Mesenchymal stem cell (in vitro differentiated cells and primary cell): ENCODE measurements at regions not wholly inside any gene's neighbourhood (a gene's known extent, or its start where the extent isn't known, plus 50 kb on each side); places are given as distances from the start of the nearest gene placed in this dataset.

Source experiments
- DNase-seq: peaks from one replicate; pipeline ENCODE4 v3.0.0-alpha.2; 2013
- H2AFZ ChIP-seq: one replicate; pipeline ENCODE4 v1.6.1; 2013; ENCODE audit warnings: low read depth, mild to moderate bottlenecking, control low read depth, inconsistent platforms, low read length, moderate library complexity
- H2AK5ac ChIP-seq: 2 replicates; pipeline ENCODE4 v1.6.1; 2013; ENCODE audit warnings: low read length, moderate library complexity, mild to moderate bottlenecking, inconsistent platforms; ENCODE audit not compliant: severe bottlenecking
- H2BK120ac ChIP-seq: one replicate; pipeline ENCODE4 v1.6.1; 2013; ENCODE audit warnings: low read depth, mild to moderate bottlenecking, inconsistent platforms, low read length, moderate library complexity
- H2BK12ac ChIP-seq, 2 experiments: one replicate each; pipeline ENCODE4 v1.6.1; 2013; ENCODE audit warnings: inconsistent platforms in 2 of 2, low read length in 2 of 2, mild to moderate bottlenecking in 2 of 2, moderate library complexity in 2 of 2, control low read depth in 1 of 2
- H2BK15ac ChIP-seq: one replicate; pipeline ENCODE4 v1.6.1; 2013; ENCODE audit warnings: mild to moderate bottlenecking, low read depth, inconsistent platforms; ENCODE audit not compliant: poor library complexity, severe bottlenecking
- H2BK5ac ChIP-seq: 2 replicates; pipeline ENCODE4 v1.6.1; 2013; ENCODE audit warnings: low read depth, mild to moderate bottlenecking, low read length, control low read depth, inconsistent platforms; ENCODE audit not compliant: poor library complexity, severe bottlenecking
- H3K14ac ChIP-seq, 2 experiments: one replicate each; pipeline ENCODE4 v1.6.1; 2013; ENCODE audit warnings: inconsistent platforms in 2 of 2, low read length in 2 of 2, control low read depth in 1 of 2, mild to moderate bottlenecking in 1 of 2, moderate library complexity in 1 of 2
- H3K18ac ChIP-seq, 2 experiments: one replicate each; pipeline ENCODE4 v1.6.1; 2013; ENCODE audit warnings: inconsistent platforms in 2 of 2, low read length in 2 of 2, control low read depth in 1 of 2, low read depth in 1 of 2, mild to moderate bottlenecking in 1 of 2
- H3K23ac ChIP-seq, 2 experiments: one replicate each; pipeline ENCODE4 v1.6.1; 2013; ENCODE audit warnings: inconsistent platforms in 2 of 2, low read length in 2 of 2, mild to moderate bottlenecking in 2 of 2, moderate library complexity in 2 of 2, control low read depth in 1 of 2
- H3K27ac ChIP-seq: 2 replicates; pipeline ENCODE4 v1.5.1; 2013; ENCODE audit warnings: mild to moderate bottlenecking, moderate library complexity, low read length, control low read depth, inconsistent platforms; ENCODE audit not compliant: poor library complexity, severe bottlenecking
- H3K27me3 ChIP-seq, 2 experiments: 2 replicates each; pipeline versions ENCODE4 v1.6.1 to v1.7.0; 2013; ENCODE audit warnings: low read length in 2 of 2, mild to moderate bottlenecking in 2 of 2, moderate library complexity in 2 of 2, control low read depth in 1 of 2, inconsistent platforms in 1 of 2; ENCODE audit not compliant: control insufficient read depth in 1 of 2, insufficient read depth in 1 of 2
- H3K36me3 ChIP-seq, 2 experiments: 2 replicates each; pipeline versions ENCODE4 v1.6.1 to v1.7.0; 2013; ENCODE audit warnings: low read length in 2 of 2, control low read depth in 1 of 2, inconsistent platforms in 1 of 2, low read depth in 1 of 2, mild to moderate bottlenecking in 1 of 2; ENCODE audit not compliant: insufficient read depth in 2 of 2, control insufficient read depth in 1 of 2
- H3K4ac ChIP-seq, 2 experiments: one replicate each; pipeline ENCODE4 v1.6.1; 2013; ENCODE audit warnings: inconsistent platforms in 2 of 2, low read length in 2 of 2, mild to moderate bottlenecking in 2 of 2, moderate library complexity in 2 of 2, control low read depth in 1 of 2, low read depth in 1 of 2
- H3K4me1 ChIP-seq: 2 replicates; pipeline ENCODE4 v1.6.1; 2013; ENCODE audit warnings: low read depth, low read length, control low read depth; ENCODE audit not compliant: control insufficient read depth, insufficient read depth
- H3K4me2 ChIP-seq: 2 replicates; pipeline ENCODE4 v1.6.1; 2013; ENCODE audit warnings: low read length, mild to moderate bottlenecking, inconsistent platforms; ENCODE audit not compliant: poor library complexity, severe bottlenecking
- H3K4me3 ChIP-seq, 2 experiments: 2 replicates each; pipeline versions ENCODE4 v1.5.1 to v1.7.0; 2013; ENCODE audit warnings: low read length in 2 of 2, mild to moderate bottlenecking in 2 of 2, control low read depth in 1 of 2, low read depth in 1 of 2; ENCODE audit not compliant: insufficient read depth in 1 of 2
- H3K79me1 ChIP-seq: replicated peaks from 2 replicates; pipeline ENCODE4 v1.6.1; 2013; ENCODE audit warnings: mild to moderate bottlenecking, control low read depth, low read length, inconsistent platforms; ENCODE audit not compliant: poor library complexity, severe bottlenecking
- H3K9ac ChIP-seq: 2 replicates; pipeline ENCODE4 v1.7.0; 2013; ENCODE audit warnings: mild to moderate bottlenecking, low read length, moderate library complexity
- H3K9me3 ChIP-seq: 2 replicates; pipeline ENCODE4 v1.7.0; 2013; ENCODE audit warnings: mild to moderate bottlenecking, low read length; ENCODE audit not compliant: control insufficient read depth
- H4K8ac ChIP-seq: one replicate; pipeline ENCODE4 v1.6.1; 2013; ENCODE audit warnings: inconsistent platforms, mild to moderate bottlenecking, low read length, moderate library complexity
- H4K91ac ChIP-seq: one replicate; pipeline ENCODE4 v1.6.1; 2013; ENCODE audit warnings: mild to moderate bottlenecking, low read length, inconsistent platforms
- WGBS: methylation state at CpG from one replicate; pipeline ENCODE4 v1.1.7; 2013; ENCODE audit warnings: mixed read lengths; 5-methylcytosine and 5-hydroxymethylcytosine counted together

- H3K4me1 ChIP-seq, result no peaks in the 10 kb centered on the region
- H2BK12ac ChIP-seq, result no peak overlapping the region
- DNase-seq, result no peak
- no peak overlapping the region for H3K23ac ChIP-seq
- H3K4me3 ChIP-seq, result no peak overlapping the region
- no peak overlapping the region for H3K9ac ChIP-seq
- no peak overlapping the region for H2BK15ac ChIP-seq
- no peak overlapping the region for H2AK5ac ChIP-seq
- no peaks in the 10 kb centered on the region for H3K79me1 ChIP-seq
- H3K9me3 ChIP-seq, result no peaks in the 10 kb centered on the region
- no peak overlapping the region for H3K18ac ChIP-seq
- H2BK5ac ChIP-seq, result no peak overlapping the region
- no peak overlapping the region for H3K4me2 ChIP-seq
- no peak overlapping the region for H2AFZ ChIP-seq
- H3K27me3 ChIP-seq, result no peaks in the 10 kb centered on the region
- H3K27ac ChIP-seq, result no peak overlapping the region
- no CpG with 5 or more reads among the region's 1 CpG for WGBS
- H3K36me3 ChIP-seq, result no peaks in the 10 kb centered on the region
- H3K14ac ChIP-seq, result no peak overlapping the region
- H2BK120ac ChIP-seq, result no peak overlapping the region
- H3K4ac ChIP-seq, result no peak overlapping the region
- H4K91ac ChIP-seq, result no peak overlapping the region
- H4K8ac ChIP-seq, result no peak overlapping the region
Observed at GRCh38 chr5:152314196-152314829, 90.8 kb downstream of the NMUR2 start.

GRCh38 chr5:152309926-152310450 is 95.1 kb downstream of the NMUR2 start:
- Histone ChIP-seq H2BK5ac (no peak overlapping the region), H3K4ac (no peak overlapping the region), H3K27ac (no peak overlapping the region), H2BK15ac (no peak overlapping the region), H3K18ac (no peak overlapping the region), H2AK5ac (no peak overlapping the region), H3K36me3 (no peaks in the 10 kb centered on the region), H3K27me3 (no peaks in the 10 kb centered on the region), H3K4me2 (no peak overlapping the region), H3K9ac (no peak overlapping the region), H3K4me1 (no peaks in the 10 kb centered on the region), H3K4me3 (no peak overlapping the region), H2BK120ac (no peak overlapping the region), H3K79me1 (no peaks in the 10 kb centered on the region), H3K23ac (no peak overlapping the region), H2AFZ (no peak overlapping the region), H2BK12ac (no peak overlapping the region), H3K9me3 (no peaks in the 10 kb centered on the region), H4K91ac (no peak overlapping the region), H3K14ac (no peak overlapping the region), H4K8ac (no peak overlapping the region)
- WGBS, result 44% methylated on average over 1 of the region's 2 CpGs
- DNase-seq, result no peak

- WGBS, result 86% methylated on average over 2 of the region's 2 CpGs
- H3K79me1 ChIP-seq, result no peaks in the 10 kb centered on the region
- H3K9me3 ChIP-seq, result no peaks in the 10 kb centered on the region
- no peak overlapping the region for H3K18ac ChIP-seq
- H4K8ac ChIP-seq, result no peak overlapping the region
- no peak for DNase-seq
- no peak overlapping the region for H3K4me2 ChIP-seq
- H4K91ac ChIP-seq, result no peak overlapping the region
- no peak overlapping the region for H3K23ac ChIP-seq
- no peaks in the 10 kb centered on the region for H3K27me3 ChIP-seq
- H3K4me3 ChIP-seq, result no peak overlapping the region
- H2BK120ac ChIP-seq, result no peak overlapping the region
- no peak overlapping the region for H3K9ac ChIP-seq
- no peak overlapping the region for H3K27ac ChIP-seq
- no peak overlapping the region for H2BK15ac ChIP-seq
- H2BK5ac ChIP-seq, result no peak overlapping the region
- no peaks in the 10 kb centered on the region for H3K36me3 ChIP-seq
- no peak overlapping the region for H2AK5ac ChIP-seq
- no peak overlapping the region for H2AFZ ChIP-seq
- no peak overlapping the region for H2BK12ac ChIP-seq
- H3K14ac ChIP-seq, result no peak overlapping the region
- no peak overlapping the region for H3K4ac ChIP-seq
- H3K4me1 ChIP-seq, result no peaks in the 10 kb centered on the region
Observed at GRCh38 chr5:152306386-152306785, 98.7 kb downstream of the NMUR2 start.

- Histone ChIP-seq H3K4me3 (no peak overlapping the region), H3K27ac (no peak overlapping the region), H4K91ac (no peak overlapping the region), H3K23ac (no peak overlapping the region), H3K4ac (no peak overlapping the region), H2AFZ (no peak overlapping the region), H2BK5ac (no peak overlapping the region), H3K9me3 (no peaks in the 10 kb centered on the region), H3K79me1 (no peaks in the 10 kb centered on the region), H3K4me1 (no peaks in the 10 kb centered on the region), H2BK15ac (no peak overlapping the region), H2AK5ac (no peak overlapping the region), H3K18ac (no peak overlapping the region), H3K36me3 (no peaks in the 10 kb centered on the region), H2BK120ac (no peak overlapping the region), H4K8ac (no peak overlapping the region), H3K4me2 (no peak overlapping the region), H3K9ac (no peak overlapping the region), H2BK12ac (no peak overlapping the region), H3K14ac (no peak overlapping the region), H3K27me3 (no peaks in the 10 kb centered on the region)
- 80% methylated on average over 1 of the region's 3 CpGs for WGBS
- DNase-seq, result no peak
Observed at GRCh38 chr5:152305525-152305924, 99.6 kb downstream of the NMUR2 start.
